HepG2 (cell line): ENCODE measurements at regions not wholly inside any gene's neighbourhood (a gene's known extent, or its start where the extent isn't known, plus 50 kb on each side); places are given as distances from the start of the nearest gene placed in this dataset.

Experiments
- ATAC-seq: fragments of 200-7000 bp; cut with Tn5 transposase; 3 replicates; pipeline ENCODE4 v1.9.1; 2020; ENCODE audit warnings: mild to moderate bottlenecking, moderate library complexity
- BruUV-seq: library from RNA; stranded (reverse); fragments of 400-500 nt; replicated peaks from 2 replicates; lab custom pipeline; 2021; lab: Mats Ljungman, UMichigan
- CTCF ChIA-PET: fragments of 300-600 bp; formaldehyde crosslinking; extraction: SDS; loops from one replicate; lab custom pipeline; 2021; ENCODE audit warnings: low total read pairs, inconsistent platforms, low intra/inter-chr PET ratio; lab: Yijun Ruan, JAX
- POLR2A ChIA-PET: fragments of 350-600 bp; sonication (Branson Sonifier 250); formaldehyde crosslinking; loops from one replicate; lab custom pipeline; 2020; ENCODE audit warnings: antibody characterized with exemption, inconsistent platforms; lab: Yijun Ruan, JAX
- DNase-seq: peaks from one replicate; pipeline ENCODE4 v3.0.0-alpha.2; 2015; ENCODE audit warnings: low spot score
- FAIRE-seq: peaks from 3 replicates; lab custom pipeline; 2011; peaks lifted over from hg19 to GRCh38; lab: Jason Lieb, UNC
- H2AFZ ChIP-seq: one replicate; pipeline ENCODE4 v1.6.1; 2011; ENCODE audit warnings: low read length, inconsistent platforms
- H3K27ac ChIP-seq: fragments of 300-600 bp; 3 replicates; pipeline ENCODE4 v1.8.0; 2011; ENCODE audit warnings: mixed run types, mild to moderate bottlenecking, mixed read lengths, low read length, inconsistent platforms; ENCODE audit not compliant: insufficient read depth; ENCODE audit errors: extremely low read length
- H3K27me3 ChIP-seq, 2 experiments: fragments of 200-600 bp in 1 of 2; 2 replicates in 1 of 2; 3 replicates in 1 of 2; pipeline versions ENCODE4 v1.6.0 to v1.8.0; 2011; ENCODE audit warnings: low read length in 2 of 2, mild to moderate bottlenecking in 2 of 2, moderate library complexity in 2 of 2, inconsistent platforms in 1 of 2; ENCODE audit not compliant: insufficient read depth in 2 of 2, control insufficient read depth in 1 of 2
- H3K36me3 ChIP-seq, 2 experiments: fragments of 200-600 bp in 1 of 2; replicated peaks in 1 of 2; 2 replicates in 1 of 2; 3 replicates in 1 of 2; pipeline versions ENCODE4 v1.5.1 to v1.8.0; 2011; ENCODE audit warnings: low read length in 2 of 2, inconsistent platforms in 1 of 2; ENCODE audit not compliant: insufficient read depth in 2 of 2, control insufficient read depth in 1 of 2
- H3K4me1 ChIP-seq: 2 replicates; pipeline ENCODE4 v1.5.1; 2012; ENCODE audit warnings: low read length, inconsistent platforms; ENCODE audit not compliant: insufficient read depth
- H3K4me2 ChIP-seq: 2 replicates; pipeline ENCODE4 v1.6.0; 2011; ENCODE audit warnings: low read depth, low read length, inconsistent platforms
- H3K4me3 ChIP-seq, 3 experiments: fragments of 200-600 bp in 1 of 3; sonication (generic), shearing (Covaris generic) in 1 of 3; replicated peaks in 1 of 3; 2 replicates each; pipeline ENCODE4 v1.5.1; 2011 to 2016; ENCODE audit warnings: low read length in 3 of 3, inconsistent platforms in 2 of 3, low read depth in 2 of 3, mild to moderate bottlenecking in 2 of 3, control low read depth in 1 of 3, mixed read lengths in 1 of 3; ENCODE audit not compliant: insufficient read depth in 1 of 3
- H3K79me2 ChIP-seq: one replicate; pipeline ENCODE4 v1.6.1; 2011; ENCODE audit warnings: low read length, inconsistent platforms; ENCODE audit not compliant: insufficient read depth
- H3K9ac ChIP-seq: 2 replicates; pipeline ENCODE4 v1.6.0; 2011; ENCODE audit warnings: mild to moderate bottlenecking, low read depth, low read length, inconsistent platforms; ENCODE audit not compliant: insufficient read depth
- H3K9me3 ChIP-seq: 2 replicates; pipeline ENCODE4 v1.5.1; 2012; ENCODE audit warnings: mild to moderate bottlenecking, low read length
- H4K20me1 ChIP-seq: 2 replicates; pipeline ENCODE4 v1.6.0; 2011; ENCODE audit warnings: inconsistent platforms, mild to moderate bottlenecking, low read length, moderate library complexity; ENCODE audit not compliant: insufficient read depth
- CTCF ChIP-seq: sonication (generic); formaldehyde crosslinking; IDR thresholded peaks from 2 replicates; pipeline ENCODE4 v1.5.0; 2020; ENCODE audit warnings: mild to moderate bottlenecking, missing genetic modification reagents, moderate library complexity
- GABPB1 ChIP-seq: IDR thresholded peaks from 2 replicates; pipeline ENCODE4 v1.6.1; 2016; ENCODE audit warnings: mild to moderate bottlenecking, missing genetic modification reagents, moderate library complexity, missing compliant biosample characterization
- GATAD1 ChIP-seq: IDR thresholded peaks from 2 replicates; pipeline ENCODE4 v1.6.1; 2016; ENCODE audit warnings: missing genetic modification reagents, missing compliant biosample characterization
- HOXD1 ChIP-seq: sonication (generic); formaldehyde crosslinking; IDR thresholded peaks from 2 replicates; pipeline ENCODE4 v1.5.0; 2020; ENCODE audit warnings: missing genetic modification reagents
- ZFYVE20 ChIP-seq: sonication (generic); formaldehyde crosslinking; IDR thresholded peaks from 2 replicates; pipeline ENCODE4 v1.8.0; 2023; ENCODE audit warnings: low read depth, mild to moderate bottlenecking, moderate library complexity, missing genetic modification reagents, borderline replicate concordance
- ZNF232 ChIP-seq: sonication (generic); formaldehyde crosslinking; IDR thresholded peaks from 2 replicates; pipeline ENCODE4 v1.4.0; 2020; ENCODE audit warnings: missing genetic modification reagents, borderline replicate concordance
- ZNF263 ChIP-seq: sonication (generic); formaldehyde crosslinking; IDR thresholded peaks from 2 replicates; pipeline ENCODE4 v1.4.0; 2020; ENCODE audit warnings: missing genetic modification reagents
- ZNF547 ChIP-seq: sonication (generic); formaldehyde crosslinking; IDR thresholded peaks from 2 replicates; pipeline ENCODE4 v1.5.1; 2020; ENCODE audit warnings: mild to moderate bottlenecking, missing genetic modification reagents
- ZNF639 ChIP-seq: conservative IDR thresholded peaks from 2 replicates; pipeline ENCODE4 v1.6.1; 2018; ENCODE audit warnings: missing genetic modification reagents
- ZNF709 ChIP-seq: sonication (generic); formaldehyde crosslinking; IDR thresholded peaks from 2 replicates; pipeline ENCODE4 v1.5.0; 2020; ENCODE audit warnings: mild to moderate bottlenecking, missing genetic modification reagents
- ZXDC ChIP-seq: sonication (generic); formaldehyde crosslinking; IDR thresholded peaks from 2 replicates; pipeline ENCODE4 v1.5.0; 2020; ENCODE audit warnings: mild to moderate bottlenecking, missing genetic modification reagents
- WGBS: methylation state at CpG from one replicate; pipeline ENCODE4 v1.1.6; 2017; ENCODE audit warnings: low lambda C conversion rate; 5-methylcytosine and 5-hydroxymethylcytosine counted together
- in situ Hi-C: cut with HindIII; loops from 2 replicates; pipeline ENCODE4 v1.10.0; 2017; ENCODE audit warnings: low pct_unique_long_range_greater_than_20kb; ENCODE audit not compliant: extremely low pct_ligation_motif_present
- intact Hi-C: fragments of 100-400 bp; cut with micrococcal nuclease; formaldehyde crosslinking; loops from one replicate; pipeline ENCODE4 v1.10.0; 2022; ENCODE audit not compliant: unreplicated experiment
- TF ChIP-seq, protein P1 (sequence below): sonication (generic); formaldehyde crosslinking; IDR thresholded peaks from 2 replicates; pipeline ENCODE4 v1.5.0; 2020; ENCODE audit warnings: mild to moderate bottlenecking, missing genetic modification reagents

- no peak for TF ChIP-seq ZNF639 (CRISPR knock-in tag)
- no peak for TF ChIP-seq ZNF232
- no peak for TF ChIP-seq ZNF547
- TF ChIP-seq, protein P1, sequence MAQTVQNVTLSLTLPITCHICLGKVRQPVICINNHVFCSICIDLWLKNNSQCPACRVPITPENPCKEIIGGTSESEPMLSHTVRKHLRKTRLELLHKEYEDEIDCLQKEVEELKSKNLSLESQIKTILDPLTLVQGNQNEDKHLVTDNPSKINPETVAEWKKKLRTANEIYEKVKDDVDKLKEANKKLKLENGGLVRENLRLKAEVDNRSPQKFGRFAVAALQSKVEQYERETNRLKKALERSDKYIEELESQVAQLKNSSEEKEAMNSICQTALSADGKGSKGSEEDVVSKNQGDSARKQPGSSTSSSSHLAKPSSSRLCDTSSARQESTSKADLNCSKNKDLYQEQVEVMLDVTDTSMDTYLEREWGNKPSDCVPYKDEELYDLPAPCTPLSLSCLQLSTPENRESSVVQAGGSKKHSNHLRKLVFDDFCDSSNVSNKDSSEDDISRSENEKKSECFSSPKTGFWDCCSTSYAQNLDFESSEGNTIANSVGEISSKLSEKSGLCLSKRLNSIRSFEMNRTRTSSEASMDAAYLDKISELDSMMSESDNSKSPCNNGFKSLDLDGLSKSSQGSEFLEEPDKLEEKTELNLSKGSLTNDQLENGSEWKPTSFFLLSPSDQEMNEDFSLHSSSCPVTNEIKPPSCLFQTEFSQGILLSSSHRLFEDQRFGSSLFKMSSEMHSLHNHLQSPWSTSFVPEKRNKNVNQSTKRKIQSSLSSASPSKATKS (CRISPR knock-in tag): no peak
- no peak for TF ChIP-seq ZNF709 (CRISPR knock-in tag)
- TF ChIP-seq, all 625 proteins: peak for 0
Measured at GRCh38 chr10:42950606-42951485, 126.0 kb upstream of the RET start (continued).

GRCh38 chr10:42951486-42952251 is 125.2 kb upstream of the RET start:
- Histone ChIP-seq H3K4me2 (peak overlapping the region; percentile 39; the same call in 1 of the 2 replicates), H3K36me3 (no peaks in the 10 kb centered on the region), H3K9me3 (no peaks in the 10 kb centered on the region), H3K27me3 (peaks cover 2 to 26% of the 10 kb centered on the region in 2 experiments; a peak in 4 of 5 replicates), H3K27ac (no peak overlapping the region), H3K9ac (no peak overlapping the region), H3K79me2 (no peaks in the 10 kb centered on the region), H4K20me1 (no peaks in the 10 kb centered on the region), H3K4me3 (peak overlapping the region in 1 of 3 experiments; percentile 10; a peak in 1 of 6 replicates), H2AFZ (no peak overlapping the region), H3K4me1 (peaks cover 7% of the 10 kb centered on the region)
- POLR2A ChIA-PET: no interaction called here
- CTCF ChIA-PET: no interaction called here
- FAIRE-seq: no peak
- ATAC-seq: peak; percentile 62
- WGBS: 15% methylated on average over 17 of the region's 39 CpGs
- in situ Hi-C loops (no loop called here), intact Hi-C loops (no loop called here)
- DNase-seq: no peak
- BruUV-seq: no TSS peak
- TF ChIP-seq ZNF263 (CRISPR knock-in tag) (peak; percentile 57; the same call in 1 of the 2 replicates), GABPB1 (CRISPR knock-in tag) (peak; percentile 15; the same call in 1 of the 2 replicates), ZXDC (no peak), GATAD1 (CRISPR knock-in tag) (no peak), HOXD1 (no peak), ZFYVE20 (CRISPR knock-in tag) (no peak), CTCF (peak; percentile 14; the same call in 1 of the 2 replicates)
